Pancreas (tissue), 10 donors: ENCODE measurements at regions not wholly inside any gene's neighbourhood (a gene's known extent, or its start where the extent isn't known, plus 50 kb on each side); places are given as distances from the start of the nearest gene placed in this dataset.

Experiments used
- ATAC-seq, 4 donors: fragments of 200-7000 bp; cut with Tn5 transposase; one replicate each; pipeline versions ENCODE4 v1.8.0 to v1.9.1; 2020; ENCODE audit warnings: mild to moderate bottlenecking in 4 of 4, moderate library complexity in 4 of 4
- DNase-seq, 6 donors: peaks; one replicate each; pipeline ENCODE4 v3.0.0-alpha.2; 2020
- FAIRE-seq: peaks from 2 replicates; lab custom pipeline; 2012; peaks lifted over from hg19 to GRCh38; lab: Jason Lieb, UNC
- H3K27ac ChIP-seq, 4 donors: fragments of 200-600 bp; sonication (generic); 1 replicate in 3 of 4; 2 replicates in 1 of 4; pipeline versions ENCODE4 v1.5.0 to v1.8.0; 2020
- H3K27me3 ChIP-seq, 4 donors: fragments of 200-600 bp; one replicate each; pipeline ENCODE4 v1.8.0; 2021
- H3K36me3 ChIP-seq, 3 donors: fragments of 200-600 bp; sonication (generic) in 1 of 3; one replicate each; pipeline versions ENCODE4 v1.5.0 to v1.8.0; 2020 to 2021
- H3K4me1 ChIP-seq, 3 donors: fragments of 200-600 bp; one replicate each; pipeline ENCODE4 v1.8.0; 2021
- H3K4me3 ChIP-seq, 4 donors: fragments of 200-600 bp; sonication (generic) in 2 of 4; one replicate each; pipeline versions ENCODE4 v1.5.0 to v1.8.0; 2020 to 2021
- H3K9me3 ChIP-seq, 4 donors: fragments of 200-600 bp; one replicate each; pipeline ENCODE4 v1.8.0; 2021
- CTCF ChIP-seq, 4 donors: fragments of 200-600 bp; sonication (generic) in 3 of 4; IDR thresholded peaks; one replicate each; pipeline versions ENCODE4 v1.5.0 to v1.8.0; 2021; ENCODE audit warnings: antibody characterized with exemption in 4 of 4
- WGBS, 2 donors: extraction: QIAGEN DNeasy Blood & Tissue Kit; methylation state at CpG; one replicate each; pipeline ENCODE4 v1.1.7; 2013; 5-methylcytosine and 5-hydroxymethylcytosine counted together
- intact Hi-C, 3 donors: fragments of 100-400 bp; cut with DNase I; formaldehyde crosslinking; loops; one replicate each; pipeline versions ENCODE4 v1.11.1 to v1.14.2; 2022
- donor health status: healthy with polysubstance abuse.
- donor health status: DM: no; HTN: no; CAD: no; lungs with moderate emphysema.
- donor health status: DM: no; HTN: no; CAD: no.
- donor health status: control.
- donor health status: control.
- donor health status: Bipolar disorder and iron deficiency.
- donor health status: DM: yes; HTN: yes; CAD: no.
- donor health status: DM: no; HTN: no; CAD: no.
- donor health status: DM: no; HTN: no; CAD: no.
- donor health status: DM: yes; HTN: yes; CAD: no.

GRCh38 chr18:35880788-35881455, 91.6 kb upstream of the RMP24 start:
- no peak for FAIRE-seq
- H3K4me3 ChIP-seq: no peak overlapping the region
- intact Hi-C loops: no loop called here
- no peak overlapping the region for H3K27ac ChIP-seq
- no peak for DNase-seq
- H3K4me1 ChIP-seq: no peaks in the 10 kb centered on the region
- H3K27me3 ChIP-seq: no peaks in the 10 kb centered on the region
- H3K9me3 ChIP-seq: no peaks in the 10 kb centered on the region
- ATAC-seq: no peak
- no peaks in the 10 kb centered on the region for H3K36me3 ChIP-seq
- TF ChIP-seq CTCF (IDR thresholded peaks at IDR 0.05): no peak
- WGBS, 2 donors: 73 to 74% methylated on average over 9 of the region's 9 CpGs

- ATAC-seq: no peak
- no peaks in the 10 kb centered on the region for H3K9me3 ChIP-seq
- no peak for DNase-seq
- no peaks in the 10 kb centered on the region for H3K36me3 ChIP-seq
- H3K4me1 ChIP-seq: no peaks in the 10 kb centered on the region
- WGBS, 2 donors: 18 to 19% methylated on average over 5 of the region's 5 CpGs
- no peak overlapping the region for H3K27ac ChIP-seq
- H3K4me3 ChIP-seq: no peak overlapping the region
- H3K27me3 ChIP-seq: no peaks in the 10 kb centered on the region
- intact Hi-C loops: no loop called here
- no peak for FAIRE-seq
- no peak for TF ChIP-seq CTCF (IDR thresholded peaks at IDR 0.05)
Observed at GRCh38 chr18:35888329-35888728, 84.2 kb upstream of the RMP24 start.

- FAIRE-seq: no peak
- intact Hi-C loops: no loop called here
- DNase-seq: no peak
- 91 to 100% methylated on average over 1 of the region's 1 CpG for WGBS, 2 donors
- Histone ChIP-seq H3K27me3 (no peaks in the 10 kb centered on the region), H3K36me3 (no peaks in the 10 kb centered on the region), H3K4me1 (no peaks in the 10 kb centered on the region), H3K27ac (no peak overlapping the region), H3K9me3 (no peaks in the 10 kb centered on the region), H3K4me3 (no peak overlapping the region)
- TF ChIP-seq CTCF (IDR thresholded peaks at IDR 0.05): no peak
- ATAC-seq: no peak
Observed at GRCh38 chr18:35889677-35890076, 82.8 kb upstream of the RMP24 start.

- FAIRE-seq: no peak
Observed at GRCh38 chr18:35890323-35890722, 82.2 kb upstream of the RMP24 start.

More at GRCh38 chr18:35890323-35890722, 82.2 kb upstream of the RMP24 start:
- Histone ChIP-seq H3K4me1 (no peaks in the 10 kb centered on the region), H3K9me3 (no peaks in the 10 kb centered on the region), H3K4me3 (no peak overlapping the region), H3K36me3 (no peaks in the 10 kb centered on the region), H3K27me3 (no peaks in the 10 kb centered on the region), H3K27ac (no peak overlapping the region)
- WGBS, 2 donors: 52 to 54% methylated on average over 3 of the region's 3 CpGs
- no peak for TF ChIP-seq CTCF (IDR thresholded peaks at IDR 0.05)
- DNase-seq (no peak), ATAC-seq (no peak)
- intact Hi-C loops: no loop called here
